ENCODE measurements at regions not wholly inside any gene's neighbourhood (a gene's known extent, or its start where the extent isn't known, plus 50 kb on each side); places are given as distances from the start of the nearest gene placed in this dataset.
"Not testable (repeated sequence)": the region's sequence is repeated elsewhere in the genome, so short reads cannot be mapped to it uniquely, and the experiment has no call there.

- no peak for TF ChIP-seq CTCF (IDR thresholded peaks at IDR 0.05; ENCODE audit: low read depth, low read length)
- no peak for DNase-seq (ENCODE audit: low read depth, low spot score)
- Histone ChIP-seq H3K27ac (ENCODE audit: low read depth, low read length) (no peak overlapping the region), H3K27me3 (ENCODE audit: control insufficient read depth, insufficient read depth, low read length) (no peaks in the 10 kb centered on the region), H3K9me3 (ENCODE audit: control insufficient read depth, insufficient read depth, low read length) (no peaks in the 10 kb centered on the region), H3K4me3 (ENCODE audit: low read depth, low read length) (no peak overlapping the region)
- CTCF ChIA-PET: no interaction called here
- POLR2A ChIA-PET: no interaction called here
Measured at GRCh38 chr5:106080535-106080934, 1590.2 kb downstream of the EFNA5 start.

DNA sequence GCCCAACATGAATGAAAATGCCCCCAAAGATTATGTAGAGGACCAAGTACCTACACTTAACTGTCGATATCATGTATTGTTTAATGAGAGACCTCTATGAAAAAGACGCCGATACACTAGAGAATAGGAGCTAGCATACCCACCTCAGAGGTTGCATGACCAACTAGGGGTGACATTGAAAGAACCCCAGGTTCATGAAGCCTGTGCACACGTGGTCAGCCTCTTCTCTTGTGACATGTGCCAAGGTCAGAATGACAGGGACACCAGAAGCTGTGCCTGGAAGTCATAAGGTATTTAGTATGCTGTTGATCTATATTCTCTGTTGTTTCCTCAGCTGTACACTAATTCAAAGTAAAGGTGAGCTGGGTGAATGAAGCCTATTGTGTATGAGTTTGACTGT is 1594.1 kb downstream of the EFNA5 start:
- no peak for TF ChIP-seq CTCF (IDR thresholded peaks at IDR 0.05; ENCODE audit: low read depth, low read length)
- POLR2A ChIA-PET: no interaction called here
- no peak overlapping the region for H3K27ac ChIP-seq (ENCODE audit: low read depth, low read length)
- H3K4me3 ChIP-seq (ENCODE audit: low read depth, low read length): no peak overlapping the region
- no peaks in the 10 kb centered on the region for H3K9me3 ChIP-seq (ENCODE audit: control insufficient read depth, insufficient read depth, low read length)
- CTCF ChIA-PET: no interaction called here
- DNase-seq (ENCODE audit: low read depth, low spot score): no peak
- no peaks in the 10 kb centered on the region for H3K27me3 ChIP-seq (ENCODE audit: control insufficient read depth, insufficient read depth, low read length)

GRCh38 chr5:106072208-106072607 is 1598.5 kb downstream of the EFNA5 start:
- Histone ChIP-seq H3K9me3 (ENCODE audit: control insufficient read depth, insufficient read depth, low read length) (no peaks in the 10 kb centered on the region), H3K4me3 (ENCODE audit: low read depth, low read length) (no peak overlapping the region), H3K27ac (ENCODE audit: low read depth, low read length) (no peak overlapping the region), H3K27me3 (ENCODE audit: control insufficient read depth, insufficient read depth, low read length) (no peaks in the 10 kb centered on the region)
- TF ChIP-seq CTCF (IDR thresholded peaks at IDR 0.05; ENCODE audit: low read depth, low read length): no peak
- ChIA-PET POLR2A (no interaction called here), CTCF (no interaction called here)
- DNase-seq (ENCODE audit: low read depth, low spot score): no peak

DNA sequence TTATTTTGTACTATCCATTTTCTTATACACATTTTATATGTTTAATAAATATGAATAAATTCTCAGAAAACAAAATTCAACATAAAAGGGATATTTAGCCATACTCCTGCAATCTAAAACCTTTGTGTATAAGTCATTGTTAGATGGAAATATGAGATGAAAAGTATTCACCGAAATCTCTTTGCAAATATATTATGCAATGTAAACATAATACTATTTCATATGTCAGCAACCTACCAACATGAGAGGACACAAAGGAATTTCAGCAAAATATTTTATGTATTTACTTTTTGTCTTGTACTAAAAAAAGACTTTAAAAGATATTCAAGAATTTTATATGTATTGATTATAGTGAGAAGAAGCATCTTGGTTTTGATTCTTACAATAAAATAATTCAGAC is 1623.4 kb downstream of the EFNA5 start:
- ChIA-PET POLR2A (no interaction called here), CTCF (no interaction called here)
- TF ChIP-seq CTCF (IDR thresholded peaks at IDR 0.05; ENCODE audit: low read depth, low read length): no peak
- Histone ChIP-seq H3K4me3 (ENCODE audit: low read depth, low read length) (no peak overlapping the region), H3K27me3 (ENCODE audit: control insufficient read depth, insufficient read depth, low read length) (no peaks in the 10 kb centered on the region), H3K9me3 (ENCODE audit: control insufficient read depth, insufficient read depth, low read length) (no peaks in the 10 kb centered on the region), H3K27ac (ENCODE audit: low read depth, low read length) (no peak overlapping the region)
- no peak for DNase-seq (ENCODE audit: low read depth, low spot score)

DNA sequence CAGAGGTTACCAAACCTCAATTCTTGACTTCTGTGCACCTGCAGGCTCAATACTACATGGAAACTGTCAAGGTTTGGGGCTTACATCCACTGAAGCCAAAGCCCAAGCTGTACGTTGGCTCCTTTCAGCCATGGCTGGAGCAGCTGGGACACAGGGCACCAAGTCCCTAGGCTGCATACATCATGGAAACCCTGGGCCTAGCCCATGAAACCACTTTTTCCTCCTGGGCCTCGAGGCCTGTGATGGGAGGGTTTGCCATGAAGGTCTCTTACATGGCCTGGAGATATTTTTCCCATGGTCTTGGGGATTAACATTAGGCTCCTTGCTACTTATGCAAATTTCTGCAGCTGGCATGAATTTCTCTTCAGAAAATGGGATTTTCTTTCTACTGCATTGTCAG is 1638.7 kb downstream of the EFNA5 start:
- H3K27me3 ChIP-seq (ENCODE audit: control insufficient read depth, insufficient read depth, low read length); CTCF ChIA-PET; POLR2A ChIA-PET; DNase-seq (ENCODE audit: low read depth, low spot score); H3K27ac ChIP-seq (ENCODE audit: low read depth, low read length); H3K4me3 ChIP-seq (ENCODE audit: low read depth, low read length); H3K9me3 ChIP-seq (ENCODE audit: control insufficient read depth, insufficient read depth, low read length): not testable (repeated sequence)

- Histone ChIP-seq H3K9me3 (ENCODE audit: control insufficient read depth, insufficient read depth, low read length) (peaks cover 2% of the 10 kb centered on the region; the same call in 1 of the 2 replicates), H3K27ac (ENCODE audit: low read depth, low read length) (no peak overlapping the region), H3K27me3 (ENCODE audit: control insufficient read depth, insufficient read depth, low read length) (no peaks in the 10 kb centered on the region), H3K4me3 (ENCODE audit: low read depth, low read length) (no peak overlapping the region)
- ChIA-PET CTCF (interaction anchor here (0.6 to 1.0 kb wide), 3 partner anchors 18 to 385 kb away, joined by 3 to 5 read pairs (median 3); no protein-coding TSS in a partner anchor), POLR2A (no interaction called here)
- no peak for DNase-seq (ENCODE audit: low read depth, low spot score)
- TF ChIP-seq CTCF (IDR thresholded peaks at IDR 0.05; ENCODE audit: low read depth, low read length): no peak
Measured at GRCh38 chr5:106028314-106028713, 1642.4 kb downstream of the EFNA5 start.
